ENCODE measurements at regions not wholly inside any gene's neighbourhood (a gene's known extent, or its start where the extent isn't known, plus 50 kb on each side); places are given as distances from the start of the nearest gene placed in this dataset.

DNA sequence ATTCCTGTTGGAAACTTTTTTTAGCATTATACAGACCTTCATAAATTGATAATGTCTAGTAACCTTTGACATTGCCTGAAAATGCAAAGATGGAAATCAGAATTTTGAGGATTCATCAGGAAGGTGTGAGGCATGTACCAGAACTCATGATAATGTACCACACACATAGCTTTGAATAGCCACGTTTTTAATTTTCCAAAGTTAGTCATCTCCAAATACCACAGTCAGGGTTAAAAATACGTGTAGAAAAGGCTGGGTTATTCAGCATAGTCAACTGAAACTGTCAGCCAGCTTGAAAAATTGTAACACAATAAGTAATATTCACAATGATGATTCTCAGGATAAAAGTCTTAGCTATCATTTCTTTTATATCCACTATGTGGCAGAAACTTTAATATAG lies 102.0 kb upstream of the THRB start:
- DNase-seq: no peak

GRCh38 chr3:24598695-24599470 lies 104.2 kb upstream of the THRB start:
- DNase-seq: no peak

DNA sequence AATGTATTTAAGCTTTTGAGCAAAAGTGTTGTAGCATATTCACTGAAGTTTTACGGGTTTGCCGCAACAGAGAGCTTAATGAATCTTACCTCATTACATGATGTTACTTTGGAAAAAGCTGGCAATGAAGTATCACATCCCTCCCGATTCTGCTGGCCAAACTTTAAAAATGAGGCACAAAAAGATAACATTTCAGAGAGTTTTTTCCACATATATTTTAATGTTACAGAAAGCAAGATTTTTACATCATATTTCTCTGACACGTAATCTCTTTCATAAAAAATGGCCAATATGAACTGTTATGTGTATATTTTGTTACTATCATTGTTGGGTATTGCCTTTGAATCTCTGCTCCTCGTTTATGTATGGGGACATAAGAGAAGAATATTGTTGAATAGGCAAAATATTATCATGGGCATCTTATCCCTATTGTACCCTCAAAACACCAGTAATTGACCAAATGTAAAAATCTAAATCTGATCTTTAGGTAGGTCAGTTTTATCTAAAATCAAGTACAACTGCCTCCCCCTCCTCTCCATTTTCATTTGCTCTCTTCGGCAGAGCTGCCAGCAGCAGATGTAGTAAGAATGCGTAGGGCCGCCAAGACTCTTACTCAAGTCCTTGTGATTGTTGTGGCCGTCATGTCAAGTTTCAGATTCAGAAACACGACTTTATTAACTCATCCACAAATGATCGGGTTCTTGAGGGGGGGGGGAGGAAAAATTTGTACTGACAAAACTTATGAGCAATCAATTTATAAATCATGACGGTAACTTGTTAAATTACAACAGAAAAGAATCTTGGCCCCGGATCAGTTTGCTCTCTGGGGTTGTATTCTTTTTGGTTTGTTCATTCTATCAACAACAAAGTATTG lies 106.7 kb upstream of the THRB start:
- DNase-seq: no peak

- DNase-seq: no peak
Observed at GRCh38 chr3:24604215-24604614, 109.6 kb upstream of the THRB start.

- no peak for DNase-seq
Observed at GRCh38 chr3:24605511-24606028, 110.9 kb upstream of the THRB start.

DNA sequence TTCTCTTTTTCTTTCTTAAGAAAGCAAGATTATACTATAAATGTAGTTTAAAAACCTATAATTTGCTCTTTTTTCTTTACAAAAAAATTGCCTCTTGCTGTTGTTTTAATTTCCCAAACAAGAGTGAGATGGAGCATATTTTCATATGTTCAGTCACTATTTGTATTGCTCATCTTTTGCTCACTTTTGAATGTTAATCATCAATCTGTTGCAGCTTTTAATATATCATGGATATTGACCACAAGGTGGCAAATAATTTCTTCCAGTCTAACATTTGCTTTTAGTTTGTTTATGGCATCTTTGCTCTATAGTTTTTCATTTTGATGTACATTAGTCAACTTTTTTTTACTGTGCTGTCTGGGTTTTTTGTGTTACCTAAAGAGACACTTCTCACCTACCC lies 112.6 kb upstream of the THRB start:
- no peak for DNase-seq

GRCh38 chr3:24608701-24609390 lies 114.2 kb upstream of the THRB start:
- DNase-seq: no peak

DNA sequence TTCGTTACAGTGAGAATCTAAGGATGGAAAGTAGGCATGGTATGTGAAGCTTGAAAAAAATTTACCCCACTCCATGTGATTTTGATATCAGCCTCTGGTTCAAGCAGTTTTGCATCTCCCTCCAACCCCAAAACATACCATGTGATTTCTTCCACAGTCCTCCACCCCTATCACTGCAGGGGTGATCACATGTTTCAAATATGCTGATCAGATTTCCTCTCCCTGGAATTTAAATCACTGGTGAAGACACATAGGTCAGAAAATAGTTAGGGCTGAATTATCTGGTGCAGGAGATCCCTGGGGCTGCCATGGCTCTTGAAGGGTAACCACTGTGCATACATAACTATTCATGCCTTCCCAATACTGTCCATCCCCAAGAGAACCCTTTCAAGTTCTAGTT lies 119.7 kb upstream of the THRB start:
- DNase-seq: no peak

GRCh38 chr3:24615177-24615576 lies 120.5 kb upstream of the THRB start:
- DNase-seq: no peak

DNA sequence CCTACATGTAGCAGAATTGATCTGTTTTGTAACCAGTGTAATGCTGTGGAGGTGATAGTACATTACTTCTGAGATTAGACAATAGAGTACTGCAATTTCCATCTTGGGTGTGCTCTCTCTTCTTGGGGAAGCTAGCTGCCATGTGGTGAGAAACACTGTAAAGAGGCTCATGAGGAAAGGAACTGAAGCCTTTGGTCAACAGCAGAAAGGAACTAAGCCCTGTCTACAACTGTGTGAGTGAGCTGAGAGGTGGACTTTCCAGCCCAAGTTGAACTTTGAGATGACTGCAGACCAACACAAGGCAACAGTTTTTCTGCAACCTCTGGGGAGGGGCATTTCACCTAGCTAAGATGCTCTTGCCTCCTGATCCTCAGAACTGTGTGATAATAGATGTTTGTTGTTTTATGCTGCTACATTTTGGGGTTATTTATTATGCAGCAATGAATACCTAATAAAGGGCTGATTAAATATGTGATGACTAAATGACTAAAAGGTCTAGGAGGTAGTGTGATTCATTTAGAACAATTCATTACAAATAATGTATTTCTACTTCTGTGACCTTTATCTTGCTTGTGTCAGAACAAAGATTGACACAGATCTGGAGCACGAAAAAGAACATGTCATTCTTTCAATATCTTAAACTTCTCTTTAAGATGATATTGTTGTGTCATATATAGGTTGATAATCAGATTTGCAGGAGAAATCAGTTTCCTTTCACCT lies 121.6 kb upstream of the THRB start:
- no peak for DNase-seq

GRCh38 chr3:24622138-24622537 lies 127.5 kb upstream of the THRB start:
- no peak for DNase-seq

DNA sequence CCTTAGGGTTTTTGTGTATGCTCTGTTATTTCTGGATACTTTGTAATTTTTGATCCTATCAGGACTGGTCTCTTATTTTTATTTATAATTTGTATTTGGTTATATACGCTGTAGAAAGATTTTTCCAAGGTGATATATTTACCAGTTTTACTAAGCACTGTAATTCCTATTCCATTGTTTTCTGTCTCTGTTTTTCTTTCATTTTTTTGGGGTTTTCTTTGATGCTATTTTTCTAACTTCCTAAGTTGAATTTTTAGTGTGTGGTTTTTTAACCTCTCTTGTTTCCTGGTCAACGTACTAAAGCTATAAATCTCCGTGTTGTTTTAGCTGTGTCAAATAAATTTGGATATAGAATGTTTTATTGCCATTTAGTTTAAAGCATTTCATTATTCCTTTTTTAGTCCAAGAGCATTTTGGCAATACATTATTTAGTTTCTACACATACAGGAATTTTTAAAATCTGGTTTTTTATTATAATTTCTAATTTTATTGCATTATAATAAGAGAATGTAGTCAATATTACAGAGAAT lies 128.1 kb upstream of the THRB start:
- no peak for DNase-seq

GRCh38 chr3:24623657-24624056 lies 129.0 kb upstream of the THRB start:
- DNase-seq: no peak

DNA sequence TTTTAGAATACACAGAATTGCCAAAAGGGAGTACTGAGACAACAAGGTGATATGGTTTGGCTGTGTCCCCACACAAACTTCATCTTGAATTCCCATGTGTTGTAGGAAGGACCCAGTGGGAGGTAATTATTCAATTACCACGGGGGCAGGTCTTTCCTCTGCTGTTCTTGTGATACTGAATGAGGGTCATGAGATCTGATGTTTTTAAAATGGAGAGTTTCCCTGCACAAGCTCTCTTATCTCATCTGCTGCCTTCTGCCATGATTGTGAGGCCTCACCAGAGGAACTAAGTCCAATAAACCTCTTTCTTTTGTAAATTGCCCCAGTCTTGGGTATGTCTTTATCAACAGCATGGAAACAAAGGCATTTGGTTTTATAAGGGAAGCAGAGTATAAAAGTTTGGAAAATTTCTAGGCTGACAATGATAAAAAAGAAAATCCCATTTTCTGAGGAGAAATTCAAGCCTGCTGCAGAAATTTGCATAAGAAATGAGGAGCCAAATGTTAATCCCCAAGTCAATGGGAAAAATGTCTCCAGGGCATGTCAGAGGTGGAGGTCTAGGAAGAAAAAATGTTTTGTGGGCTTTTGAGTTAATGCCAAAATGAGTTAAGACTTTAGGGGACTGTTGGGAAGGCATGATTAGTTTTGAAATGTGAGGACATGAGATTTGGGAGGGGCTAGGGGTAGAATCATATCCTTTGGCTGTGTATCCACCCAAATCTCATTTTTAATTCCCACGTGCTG lies 130.5 kb upstream of the THRB start:
- no peak for DNase-seq

GRCh38 chr3:24628523-24629258 lies 134.0 kb upstream of the THRB start:
- DNase-seq: no peak

DNA sequence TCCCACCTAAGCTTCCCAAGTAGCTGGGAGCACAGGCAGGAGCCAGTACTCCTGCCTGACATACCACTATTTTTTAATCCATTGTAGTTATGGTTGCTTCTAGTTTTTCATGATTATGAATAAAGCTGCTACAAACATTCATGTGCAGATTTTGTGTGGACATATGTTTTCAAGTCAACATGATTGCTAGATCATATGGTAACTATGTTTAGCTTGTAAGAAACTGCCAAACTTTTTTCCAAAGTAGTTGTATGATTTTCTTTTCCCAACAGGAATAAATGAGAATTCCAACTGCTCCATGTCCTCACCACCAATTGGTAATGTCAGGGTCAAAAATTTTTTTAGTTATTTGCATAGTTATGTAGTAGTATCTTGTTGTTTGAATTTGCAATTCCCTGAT lies 136.8 kb upstream of the THRB start:
- no peak for DNase-seq

DNA sequence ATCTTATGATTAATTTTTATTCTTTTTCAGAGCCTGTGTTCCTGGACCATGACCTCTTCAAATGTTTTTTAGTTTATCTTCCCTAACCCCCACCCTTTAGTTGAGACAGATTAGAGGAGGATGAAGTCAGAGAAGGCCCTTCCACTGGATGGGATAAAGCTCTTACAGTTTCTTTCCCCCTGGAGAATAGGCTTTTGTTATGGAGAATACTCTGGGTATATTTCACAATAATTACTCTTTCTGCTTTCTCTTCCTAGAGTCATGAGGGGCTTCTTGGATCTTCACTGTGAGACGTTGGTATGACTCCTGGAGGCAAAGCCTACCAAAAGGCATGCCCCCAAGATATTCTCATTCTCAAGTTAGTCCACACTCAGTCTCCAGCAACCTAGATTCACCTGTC lies 144.4 kb upstream of the THRB start:
- DNase-seq: no peak

DNA sequence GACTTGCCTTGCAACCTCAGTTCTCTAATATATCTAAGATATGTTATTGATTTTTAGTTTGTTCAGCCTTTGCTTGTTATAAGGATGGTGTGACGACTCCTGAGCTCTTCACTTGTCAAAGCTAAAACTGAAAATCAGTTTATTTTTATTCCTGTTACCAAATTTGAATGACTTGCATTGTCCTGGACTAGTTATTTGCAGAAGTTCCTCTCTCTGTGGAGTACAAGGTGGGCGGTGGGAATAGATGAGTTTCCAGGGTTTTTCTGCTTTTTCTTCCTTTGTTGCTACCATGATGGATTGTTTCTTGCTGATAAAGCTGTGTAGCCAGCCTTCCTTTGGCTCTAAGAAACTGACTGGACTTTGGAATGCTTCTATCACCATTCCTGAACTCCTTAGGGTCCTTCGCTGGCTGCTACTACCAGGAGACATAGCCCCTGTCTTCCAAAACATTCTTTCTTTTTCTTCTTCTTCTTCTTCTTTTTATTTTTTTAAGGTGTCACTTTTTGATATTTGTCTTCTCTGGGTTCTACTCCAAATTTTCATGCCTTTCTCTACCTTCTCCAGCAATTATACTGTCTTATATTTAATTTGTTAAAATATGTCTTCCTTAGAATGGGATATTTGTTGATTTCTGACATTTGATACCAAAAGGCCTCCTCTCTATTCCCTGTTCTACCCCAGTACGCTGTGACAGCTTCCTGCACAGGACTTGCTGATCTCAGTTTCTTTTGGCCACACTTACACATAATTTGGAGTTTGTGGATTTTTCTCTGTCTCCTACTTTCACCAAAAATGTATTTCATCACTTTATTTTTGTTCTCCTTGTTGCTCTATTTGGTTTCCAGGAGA lies 145.1 kb upstream of the THRB start:
- DNase-seq: no peak

DNA sequence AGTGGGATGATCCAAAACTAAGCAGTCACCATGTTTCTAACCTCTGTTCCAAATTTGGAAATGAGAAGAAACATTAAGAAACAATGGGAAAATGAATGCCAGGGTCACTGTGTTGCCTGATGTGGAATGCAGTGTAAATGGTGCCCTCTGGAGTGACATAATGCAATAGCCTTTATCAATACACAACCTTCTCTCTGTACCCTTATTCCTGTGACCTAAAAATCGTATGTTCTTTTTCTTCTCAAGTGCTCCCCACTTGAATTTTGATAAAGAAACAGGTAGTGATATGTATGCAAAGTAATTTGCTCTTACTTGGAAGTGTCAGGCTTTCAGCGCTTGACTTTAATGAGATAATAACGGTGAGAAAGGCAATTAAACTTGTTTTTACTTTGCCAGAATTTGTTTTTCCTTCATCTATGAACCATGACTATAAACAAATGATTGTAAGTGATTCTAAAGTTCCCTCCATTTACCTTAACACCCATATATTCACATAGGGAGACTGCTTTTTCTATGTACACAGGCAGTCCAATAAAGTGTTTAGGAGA lies 145.8 kb upstream of the THRB start:
- DNase-seq: no peak

DNA sequence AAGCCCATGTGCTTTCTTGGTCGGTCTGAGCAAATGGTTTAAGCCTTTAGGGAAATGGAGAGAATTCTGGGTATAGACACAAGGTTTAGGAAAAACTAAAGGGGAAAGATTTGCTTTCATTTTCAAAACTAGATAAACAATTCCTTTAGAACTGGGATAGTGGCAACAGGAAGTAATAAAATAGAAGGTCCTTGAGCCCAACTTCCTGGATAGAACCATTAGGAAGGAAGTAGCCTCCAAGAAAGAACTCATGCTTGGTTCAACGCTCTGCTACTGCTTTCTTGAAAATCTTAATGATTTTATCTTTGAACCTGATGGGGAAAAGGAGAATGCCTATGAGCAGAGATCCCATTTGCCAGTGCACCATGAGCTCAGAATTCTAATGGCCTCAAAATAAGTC lies 147.0 kb upstream of the THRB start:
- DNase-seq: no peak

All from right forelimb (tissue), 1 donor.